MM.1S (cell line): ENCODE measurements at regions not wholly inside any gene's neighbourhood (a gene's known extent, or its start where the extent isn't known, plus 50 kb on each side); places are given as distances from the start of the nearest gene placed in this dataset.

Experiments used
- DNase-seq: peaks from one replicate; pipeline ENCODE4 v3.0.0-alpha.2; 2015
- H2AFZ ChIP-seq: fragments of 300-600 bp; sonication (generic); 2 replicates; pipeline ENCODE4 v1.6.0; 2016; ENCODE audit warnings: antibody characterized with exemption, low read length
- H3F3A ChIP-seq: fragments of 300-600 bp; sonication (generic); 2 replicates; pipeline ENCODE4 v1.6.1; 2016; ENCODE audit warnings: mild to moderate bottlenecking, antibody characterized with exemption, low read length, moderate library complexity, mixed read lengths; ENCODE audit not compliant: insufficient read depth
- H3K27ac ChIP-seq: fragments of 300-600 bp; sonication (generic); 2 replicates; pipeline ENCODE4 v1.5.1; 2016; ENCODE audit warnings: mild to moderate bottlenecking, low read length
- H3K27me3 ChIP-seq: fragments of 300-600 bp; sonication (generic); replicated peaks from 2 replicates; pipeline ENCODE4 v1.6.0; 2016; ENCODE audit warnings: low read length; ENCODE audit not compliant: insufficient read depth
- H3K36me3 ChIP-seq: fragments of 300-600 bp; sonication (generic); replicated peaks from 2 replicates; pipeline ENCODE4 v1.6.1; 2016; ENCODE audit warnings: mild to moderate bottlenecking, low read length, mixed read lengths; ENCODE audit not compliant: insufficient read depth
- H3K4me1 ChIP-seq: fragments of 300-600 bp; sonication (generic); 2 replicates; pipeline ENCODE4 v1.6.1; 2016; ENCODE audit warnings: low read length, mixed read lengths
- H3K4me2 ChIP-seq: fragments of 300-600 bp; sonication (generic); 2 replicates; pipeline ENCODE4 v1.6.0; 2016; ENCODE audit warnings: low read depth, low read length
- H3K4me3 ChIP-seq: fragments of 300-600 bp; sonication (generic); 2 replicates; pipeline ENCODE4 v1.5.1; 2016; ENCODE audit warnings: low read length, mixed read lengths
- H3K79me2 ChIP-seq: fragments of 300-600 bp; sonication (generic); 2 replicates; pipeline ENCODE4 v1.6.1; 2016; ENCODE audit warnings: mixed run types, low read length, mixed read lengths
- H3K9ac ChIP-seq: fragments of 300-600 bp; sonication (generic); 2 replicates; pipeline ENCODE4 v1.6.1; 2016; ENCODE audit warnings: low read length, mixed read lengths
- H3K9me2 ChIP-seq: fragments of 300-600 bp; sonication (generic); replicated peaks from 2 replicates; pipeline ENCODE4 v1.6.1; 2016; ENCODE audit warnings: mild to moderate bottlenecking, low read length, mixed read lengths; ENCODE audit not compliant: insufficient read depth
- H3K9me3 ChIP-seq: fragments of 300-600 bp; sonication (generic); replicated peaks from 2 replicates; pipeline ENCODE4 v1.6.1; 2016; ENCODE audit warnings: mild to moderate bottlenecking, low read length, mixed read lengths; ENCODE audit not compliant: insufficient read depth
- H4K20me1 ChIP-seq: fragments of 300-600 bp; sonication (generic); 2 replicates; pipeline ENCODE4 v1.6.1; 2016; ENCODE audit warnings: mild to moderate bottlenecking, low read length, moderate library complexity, mixed read lengths; ENCODE audit not compliant: insufficient read depth
- CTCF ChIP-seq: fragments of 300-600 bp; sonication (generic); IDR thresholded peaks from 2 replicates; pipeline ENCODE4 v1.5.1; 2016; ENCODE audit warnings: antibody characterized with exemption, low read length, mixed read lengths
- EZH2 ChIP-seq: fragments of 300-600 bp; sonication (generic); optimal IDR thresholded peaks from 2 replicates; pipeline ENCODE3; 2017; ENCODE audit warnings: low read depth, mild to moderate bottlenecking, antibody characterized with exemption, low read length, mixed read lengths
- EZH2phosphoT487 ChIP-seq: fragments of 300-600 bp; sonication (generic); IDR thresholded peaks from 2 replicates; pipeline ENCODE4 v1.6.1; 2018; ENCODE audit warnings: antibody characterized with exemption, low read length

- H3K36me3 ChIP-seq, result no peaks in the 10 kb centered on the region
- H3K27ac ChIP-seq, result no peak overlapping the region
- no peaks in the 10 kb centered on the region for H3K9me2 ChIP-seq
- TF ChIP-seq CTCF (no peak), EZH2 (no peak), EZH2phosphoT487 (no peak)
- H3K27me3 ChIP-seq, result no peaks in the 10 kb centered on the region
- H3K4me1 ChIP-seq, result no peaks in the 10 kb centered on the region
- no peak overlapping the region for H3K4me2 ChIP-seq
- H3K9me3 ChIP-seq, result no peaks in the 10 kb centered on the region
- no peaks in the 10 kb centered on the region for H3F3A ChIP-seq
- no peaks in the 10 kb centered on the region for H4K20me1 ChIP-seq
- H3K79me2 ChIP-seq, result no peaks in the 10 kb centered on the region
- no peak overlapping the region for H3K4me3 ChIP-seq
- no peak overlapping the region for H2AFZ ChIP-seq
- H3K9ac ChIP-seq, result no peak overlapping the region
- DNase-seq, result no peak
Observed at GRCh38 chr5:93174930-93175329, 406.1 kb downstream of the NR2F1-AS1 start.

- TF ChIP-seq EZH2phosphoT487 (no peak), EZH2 (no peak), CTCF (no peak)
- Histone ChIP-seq H3K4me1 (no peaks in the 10 kb centered on the region), H2AFZ (no peak overlapping the region)
Observed at GRCh38 chr5:93165559-93165958, 415.5 kb downstream of the NR2F1-AS1 start.

GRCh38 chr5:93164690-93165089 lies 416.3 kb downstream of the NR2F1-AS1 start:
- Histone ChIP-seq H3K79me2 (no peaks in the 10 kb centered on the region), H3K27me3 (no peaks in the 10 kb centered on the region), H3K4me3 (no peak overlapping the region), H3K27ac (no peak overlapping the region), H3K4me2 (no peak overlapping the region), H3K9me2 (no peaks in the 10 kb centered on the region), H3K4me1 (no peaks in the 10 kb centered on the region), H2AFZ (no peak overlapping the region), H3F3A (no peaks in the 10 kb centered on the region), H3K9ac (no peak overlapping the region), H3K36me3 (no peaks in the 10 kb centered on the region), H3K9me3 (no peaks in the 10 kb centered on the region), H4K20me1 (no peaks in the 10 kb centered on the region)
- TF ChIP-seq EZH2phosphoT487, result no peak
- TF ChIP-seq CTCF, result no peak
- TF ChIP-seq EZH2, result no peak
- no peak for DNase-seq

More at GRCh38 chr5:93165559-93165958, 415.5 kb downstream of the NR2F1-AS1 start:
- Histone ChIP-seq H3K36me3 (no peaks in the 10 kb centered on the region), H4K20me1 (no peaks in the 10 kb centered on the region), H3K27ac (no peak overlapping the region), H3K9me3 (no peaks in the 10 kb centered on the region), H3F3A (no peaks in the 10 kb centered on the region), H3K9ac (no peak overlapping the region), H3K79me2 (no peaks in the 10 kb centered on the region), H3K9me2 (no peaks in the 10 kb centered on the region), H3K4me3 (no peak overlapping the region), H3K4me2 (no peak overlapping the region), H3K27me3 (no peaks in the 10 kb centered on the region)
- no peak for DNase-seq
